SKM-1 treated with dmso at 0.1 percent for 144 hours (cell line): ENCODE measurements at regions not wholly inside any gene's neighbourhood (a gene's known extent, or its start where the extent isn't known, plus 50 kb on each side); places are given as distances from the start of the nearest gene placed in this dataset.

Experiments used
- DNase-seq: peaks from one replicate; lab custom pipeline; 2025; ENCODE audit not compliant: unreplicated experiment; lab: John Stamatoyannopoulos, UW

DNA sequence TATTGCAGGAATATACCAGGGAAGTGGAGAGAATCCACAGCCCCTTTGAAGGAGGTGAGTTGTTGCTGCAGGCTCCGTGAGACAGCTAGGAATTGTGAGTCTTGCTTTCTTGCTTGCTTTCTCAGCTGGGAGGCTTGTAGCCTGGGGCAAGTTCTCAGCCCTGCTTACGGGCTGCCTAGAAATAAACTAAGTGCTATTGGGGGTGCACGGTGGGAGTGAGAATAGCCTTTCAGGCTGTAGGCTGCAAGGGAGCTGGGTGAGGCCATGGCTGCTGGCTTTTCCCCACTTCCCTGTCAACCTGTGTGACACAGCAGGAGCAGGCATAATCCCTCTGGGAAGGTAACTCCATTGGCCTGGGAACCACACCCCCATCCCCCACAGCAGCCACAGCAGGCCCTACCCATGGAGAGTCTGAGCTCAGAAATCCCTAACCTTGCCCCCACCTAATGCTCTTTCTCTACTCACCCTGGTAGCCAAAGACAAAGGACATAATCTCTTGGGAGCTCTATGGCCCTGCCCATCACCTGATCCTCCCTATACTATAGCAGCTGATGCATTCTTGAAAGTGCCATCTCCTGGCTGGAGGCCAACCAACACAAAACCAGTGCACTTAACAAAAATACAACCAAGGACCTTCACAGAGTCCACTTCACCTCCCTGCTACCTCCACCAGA lies 113.0 kb downstream of the MMRN1 start:
- no peak for DNase-seq

- DNase-seq, result no peak
These were observed 114.3 kb upstream of the CCSER1 start for GRCh38 chr4:90012918-90013317.

DNA sequence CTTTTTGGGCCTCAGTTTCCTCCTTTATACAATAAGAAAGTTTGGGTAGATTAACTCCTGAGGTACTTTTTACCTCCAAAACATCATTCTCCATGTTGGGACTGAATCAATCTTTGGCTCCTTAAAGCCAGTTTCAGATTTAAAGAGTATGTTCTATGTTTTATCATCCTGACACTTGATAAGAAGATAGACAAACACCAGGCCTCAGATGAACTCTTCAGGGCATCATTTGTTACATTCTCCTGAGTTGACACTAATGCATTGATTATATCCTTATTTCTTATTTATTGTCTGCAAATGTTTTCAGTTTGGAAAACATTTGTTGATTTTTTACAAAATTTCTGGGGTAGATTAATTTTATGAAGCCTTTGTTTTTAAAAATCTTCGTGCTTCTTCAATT lies 102.7 kb upstream of the CCSER1 start:
- no peak for DNase-seq

DNA sequence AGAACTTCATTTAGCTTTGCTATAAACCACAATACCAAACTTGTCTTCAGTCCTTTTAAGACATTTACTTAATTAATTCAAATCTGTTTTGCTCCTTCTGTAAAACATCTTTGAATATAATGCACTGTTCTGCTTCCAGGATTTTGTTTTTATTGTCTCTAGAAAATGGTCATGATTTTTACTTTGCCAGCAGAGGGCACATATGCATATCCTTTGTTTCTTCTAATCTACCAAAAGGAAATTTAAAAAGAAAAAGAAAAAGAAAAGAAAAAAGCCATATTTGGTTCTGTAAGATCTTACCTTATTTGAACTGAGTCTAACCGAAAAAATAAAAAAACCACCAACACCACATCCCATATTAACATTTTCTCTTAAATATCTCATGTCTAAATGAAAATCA lies 101.9 kb upstream of the CCSER1 start:
- peak; percentile 7 for DNase-seq

DNA sequence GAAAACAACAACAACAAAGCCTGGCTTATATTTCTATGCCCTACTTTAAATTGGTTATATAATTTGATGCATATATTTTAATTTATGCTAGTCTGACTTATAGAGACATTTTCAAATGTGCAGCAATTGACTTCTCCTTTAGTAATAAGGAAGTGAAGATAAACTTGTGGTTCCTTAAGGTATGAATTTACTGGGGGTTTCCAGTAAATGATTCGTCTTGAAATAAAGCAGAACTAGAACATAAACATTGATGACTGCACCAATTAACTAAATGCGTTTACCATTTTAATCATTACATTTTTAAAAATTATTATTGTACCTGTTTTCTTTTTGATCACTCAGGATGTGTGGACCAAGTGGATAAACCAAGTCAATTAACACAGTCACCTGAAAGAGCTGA lies 99.6 kb upstream of the CCSER1 start:
- DNase-seq, result peak; percentile 58

DNA sequence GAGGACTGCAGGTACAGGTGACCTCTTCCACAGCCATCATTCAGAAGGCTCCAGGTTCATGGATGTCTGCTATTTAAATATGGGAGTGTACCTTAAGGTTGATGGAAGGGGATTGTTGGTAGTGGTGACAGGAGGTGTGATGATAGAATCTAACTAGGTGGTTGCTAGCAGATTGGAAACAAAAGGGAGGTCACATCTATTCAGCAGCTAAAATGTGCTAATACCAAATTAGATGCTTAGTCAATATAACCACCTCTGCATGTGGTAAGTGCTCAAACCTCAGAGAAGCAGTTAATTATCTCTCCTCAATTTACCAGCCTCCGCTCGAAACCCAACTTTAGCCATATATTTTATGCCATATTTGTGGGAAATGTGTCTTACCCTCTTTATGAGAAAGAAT lies 98.7 kb upstream of the CCSER1 start:
- no peak for DNase-seq

- no peak for DNase-seq
These were observed 97.0 kb upstream of the CCSER1 start for GRCh38 chr4:90030202-90030601.

- no peak for DNase-seq
These were observed 96.2 kb upstream of the CCSER1 start for GRCh38 chr4:90030953-90031352.

DNA sequence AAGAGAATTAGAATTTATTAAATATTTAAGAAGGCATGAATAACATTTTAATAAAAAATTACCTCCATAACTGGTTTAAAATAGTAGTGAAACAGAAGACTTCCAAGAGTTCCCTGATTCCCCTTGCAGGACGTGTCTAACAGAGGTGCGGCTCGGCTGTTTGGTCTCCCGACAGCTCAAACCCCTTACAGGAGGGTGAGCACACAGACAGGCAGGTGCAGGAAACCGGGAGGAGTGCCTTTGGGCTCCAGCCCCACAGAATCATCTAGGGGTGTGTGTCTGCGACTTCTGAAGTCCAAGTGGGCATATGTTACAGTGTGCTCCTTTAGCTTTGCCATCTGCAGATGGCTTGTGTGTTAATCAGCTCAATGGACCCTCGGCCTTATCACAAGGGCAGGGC lies 88.1 kb upstream of the CCSER1 start:
- no peak for DNase-seq

DNA sequence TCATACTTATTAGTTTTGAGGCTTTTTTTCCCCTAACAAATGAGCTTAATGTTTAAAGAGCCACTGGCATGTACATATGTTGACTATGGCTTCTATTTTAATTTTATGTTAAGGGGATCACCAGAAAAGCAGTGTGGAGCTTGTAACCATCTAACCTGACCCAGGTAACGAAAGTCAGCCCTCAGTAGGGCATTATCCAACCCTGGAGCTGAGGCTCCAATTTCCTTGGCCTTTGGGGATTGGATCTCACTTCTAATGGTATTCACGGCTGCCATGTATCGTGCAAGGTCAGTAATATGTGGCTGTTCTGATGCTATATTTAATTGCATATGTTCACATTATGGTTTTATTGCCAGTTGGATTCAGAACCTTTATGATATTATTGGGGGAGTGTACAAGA lies 75.2 kb upstream of the CCSER1 start:
- DNase-seq, result no peak

DNA sequence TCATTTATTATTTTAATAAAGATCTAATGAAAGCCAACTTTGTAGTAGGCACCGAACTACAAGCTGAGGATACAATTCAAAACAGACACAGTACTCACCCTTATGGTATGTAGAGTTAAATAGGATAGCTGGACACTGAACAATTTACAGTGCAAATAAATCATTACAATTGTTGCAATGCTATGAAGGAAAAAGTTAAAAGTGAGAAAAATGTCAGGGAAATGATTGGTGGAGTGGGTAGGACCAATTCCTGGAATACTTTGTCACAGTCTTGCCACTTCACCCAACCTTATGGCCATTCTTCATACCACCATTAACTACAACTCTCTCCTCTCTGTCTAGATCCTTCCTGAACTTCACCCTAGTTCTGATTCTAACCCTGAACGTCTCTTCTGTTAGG lies 70.1 kb upstream of the CCSER1 start:
- no peak for DNase-seq

DNA sequence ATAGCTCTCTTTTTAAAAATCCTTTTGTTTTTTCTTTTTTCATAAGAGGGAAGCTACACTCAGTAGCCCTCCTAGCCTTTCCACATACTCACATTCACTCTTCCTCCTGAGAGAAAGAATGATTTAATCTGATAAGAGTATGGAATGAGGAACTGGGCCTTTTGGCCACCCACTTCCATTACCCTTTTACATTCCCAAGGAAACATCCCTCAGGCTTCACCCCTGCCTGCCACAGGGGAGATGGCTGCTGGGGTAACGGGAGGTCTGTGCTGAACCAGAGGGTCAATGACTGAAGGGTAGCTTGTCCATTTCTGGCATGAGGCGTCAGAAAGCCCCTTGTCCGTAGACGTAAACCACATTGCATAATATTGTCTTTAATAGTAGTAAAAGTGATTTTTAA lies 67.2 kb upstream of the CCSER1 start:
- DNase-seq, result no peak

- no peak for DNase-seq
These were observed 65.3 kb upstream of the CCSER1 start for GRCh38 chr4:90061881-90062280.

DNA sequence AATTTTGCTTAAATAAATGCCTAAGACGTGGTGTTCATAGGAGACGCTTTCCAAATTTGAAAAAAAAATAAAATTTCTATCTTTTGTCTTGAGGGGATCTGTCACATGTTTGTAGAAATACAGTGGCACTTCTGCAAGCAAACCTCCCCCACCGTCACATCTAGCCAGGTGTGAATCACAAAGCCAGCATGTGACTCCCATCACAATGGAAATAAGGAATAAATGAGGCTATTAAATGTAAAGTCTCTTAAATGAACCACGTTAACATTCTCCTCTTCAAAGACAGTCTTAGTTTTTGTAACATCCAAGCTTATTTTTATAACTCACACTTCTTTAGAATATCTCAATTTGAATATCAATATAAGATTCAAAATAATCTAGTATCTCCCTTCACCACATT lies 63.0 kb upstream of the CCSER1 start:
- no peak for DNase-seq

GRCh38 chr4:90069151-90069550 lies 58.0 kb upstream of the CCSER1 start:
- no peak for DNase-seq

DNA sequence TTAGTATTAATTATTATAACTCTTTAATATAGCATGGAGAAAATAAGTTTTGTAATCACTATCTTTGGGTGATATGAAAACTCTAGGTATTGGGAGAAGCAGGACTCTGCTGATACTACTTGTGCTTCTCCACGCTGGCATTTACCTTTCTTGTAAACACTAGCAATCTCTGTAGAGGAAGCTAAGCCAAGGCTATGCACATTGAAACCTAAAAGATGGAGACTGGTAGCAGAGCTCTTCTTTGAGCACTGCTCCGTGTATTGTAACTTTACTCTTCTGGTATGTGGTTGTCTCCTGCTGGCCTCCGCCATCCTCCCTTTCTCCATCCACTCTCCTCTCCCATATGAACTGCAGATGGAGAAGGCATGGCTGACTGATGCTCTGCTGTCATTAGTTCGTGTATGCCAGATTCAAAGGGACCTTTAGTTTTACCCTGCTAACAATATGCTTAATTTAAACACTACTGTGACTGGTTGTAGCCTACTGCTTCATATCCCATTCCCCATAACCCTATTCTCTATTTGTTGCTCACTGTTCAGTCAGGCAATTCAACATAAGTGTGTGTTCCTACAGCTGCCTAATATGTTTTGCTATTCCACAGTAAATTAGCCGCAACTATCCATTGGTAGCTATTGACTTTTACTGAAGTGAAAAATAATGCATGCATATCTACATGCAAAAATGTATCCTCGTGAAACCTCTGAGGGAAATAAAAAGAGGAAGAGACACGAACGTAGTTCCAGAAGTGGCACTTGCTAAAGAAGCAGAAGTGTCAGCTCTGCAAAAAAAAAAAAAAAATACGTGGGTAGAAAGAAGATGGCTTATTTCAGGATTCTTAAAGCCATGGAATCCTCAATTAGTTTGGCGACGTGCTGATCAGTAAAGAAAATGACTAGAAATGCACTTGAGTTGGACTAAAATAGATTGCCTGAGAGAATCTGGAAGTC lies 55.6 kb upstream of the CCSER1 start:
- DNase-seq, result peak; percentile 73

GRCh38 chr4:90074322-90074886 lies 52.8 kb upstream of the CCSER1 start:
- DNase-seq, result no peak
